ENCODE measurements at regions not wholly inside any gene's neighbourhood (a gene's known extent, or its start where the extent isn't known, plus 50 kb on each side); places are given as distances from the start of the nearest gene placed in this dataset.

- no peak for TF ChIP-seq EZH2 (IDR thresholded peaks at IDR 0.05)
- no peak for TF ChIP-seq POLR2AphosphoS5 (IDR thresholded peaks at IDR 0.05; ENCODE audit: borderline replicate concordance, low read depth, low read length)
These were observed 60.0 kb upstream of the TAF11L2 start for GRCh38 chr5:17438027-17438426.

Measured in SK-N-MC (cell line).